ENCODE measurements at regions not wholly inside any gene's neighbourhood (a gene's known extent, or its start where the extent isn't known, plus 50 kb on each side); places are given as distances from the start of the nearest gene placed in this dataset.

DNA sequence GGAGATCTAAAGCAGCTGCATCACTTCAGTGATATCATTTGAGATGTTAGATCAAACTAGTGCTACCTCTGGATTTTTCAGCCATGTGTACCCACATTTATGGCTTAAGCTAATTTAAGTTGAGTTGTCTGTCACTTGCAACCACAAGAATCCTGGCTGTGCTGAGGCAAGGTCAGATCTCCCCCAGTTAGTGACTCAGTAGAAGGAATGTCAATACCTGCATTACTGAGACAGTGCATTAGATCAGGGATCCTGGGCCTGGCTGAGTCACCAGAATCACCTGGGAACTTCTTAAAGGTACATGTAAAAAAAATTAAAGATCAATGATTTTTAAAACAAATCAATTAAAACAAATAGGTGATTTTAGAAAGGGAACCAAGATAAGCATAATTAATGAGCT lies 84.6 kb upstream of the GRIN2B start:
- H3K4me3 ChIP-seq (replicated peaks; ENCODE audit: low read depth, low read length), result no peak overlapping the region
- TF ChIP-seq, protein P1, sequence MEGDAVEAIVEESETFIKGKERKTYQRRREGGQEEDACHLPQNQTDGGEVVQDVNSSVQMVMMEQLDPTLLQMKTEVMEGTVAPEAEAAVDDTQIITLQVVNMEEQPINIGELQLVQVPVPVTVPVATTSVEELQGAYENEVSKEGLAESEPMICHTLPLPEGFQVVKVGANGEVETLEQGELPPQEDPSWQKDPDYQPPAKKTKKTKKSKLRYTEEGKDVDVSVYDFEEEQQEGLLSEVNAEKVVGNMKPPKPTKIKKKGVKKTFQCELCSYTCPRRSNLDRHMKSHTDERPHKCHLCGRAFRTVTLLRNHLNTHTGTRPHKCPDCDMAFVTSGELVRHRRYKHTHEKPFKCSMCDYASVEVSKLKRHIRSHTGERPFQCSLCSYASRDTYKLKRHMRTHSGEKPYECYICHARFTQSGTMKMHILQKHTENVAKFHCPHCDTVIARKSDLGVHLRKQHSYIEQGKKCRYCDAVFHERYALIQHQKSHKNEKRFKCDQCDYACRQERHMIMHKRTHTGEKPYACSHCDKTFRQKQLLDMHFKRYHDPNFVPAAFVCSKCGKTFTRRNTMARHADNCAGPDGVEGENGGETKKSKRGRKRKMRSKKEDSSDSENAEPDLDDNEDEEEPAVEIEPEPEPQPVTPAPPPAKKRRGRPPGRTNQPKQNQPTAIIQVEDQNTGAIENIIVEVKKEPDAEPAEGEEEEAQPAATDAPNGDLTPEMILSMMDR (IDR thresholded peaks at IDR 0.05; ENCODE audit: low read depth, low read length, missing control alignments), result no peak
- no peak for DNase-seq (ENCODE audit: extremely low read depth, low read depth)

DNA sequence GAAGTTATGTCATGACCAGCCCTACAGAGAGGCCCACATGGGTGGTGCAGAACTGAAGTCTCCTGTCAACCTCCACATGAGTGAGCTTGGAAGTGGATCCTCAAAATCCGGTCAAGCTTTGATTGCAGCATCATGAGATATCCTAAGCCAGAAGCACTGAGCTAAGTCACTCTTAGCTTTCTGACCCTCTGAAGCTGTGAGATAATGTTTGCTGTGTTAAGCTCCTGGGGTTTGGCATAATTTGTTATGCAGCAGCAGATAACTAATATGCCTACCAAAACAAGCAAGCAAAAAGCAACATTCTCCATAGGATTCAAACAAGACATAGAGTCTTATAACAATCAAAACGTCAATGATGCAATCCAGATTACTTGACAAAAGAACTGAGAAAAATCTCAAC lies 87.6 kb upstream of the GRIN2B start:
- H3K4me3 ChIP-seq (replicated peaks; ENCODE audit: low read depth, low read length), result no peak overlapping the region
- DNase-seq (ENCODE audit: extremely low read depth, low read depth), result no peak
- TF ChIP-seq, protein P1 (IDR thresholded peaks at IDR 0.05; ENCODE audit: low read depth, low read length, missing control alignments), result no peak

DNA sequence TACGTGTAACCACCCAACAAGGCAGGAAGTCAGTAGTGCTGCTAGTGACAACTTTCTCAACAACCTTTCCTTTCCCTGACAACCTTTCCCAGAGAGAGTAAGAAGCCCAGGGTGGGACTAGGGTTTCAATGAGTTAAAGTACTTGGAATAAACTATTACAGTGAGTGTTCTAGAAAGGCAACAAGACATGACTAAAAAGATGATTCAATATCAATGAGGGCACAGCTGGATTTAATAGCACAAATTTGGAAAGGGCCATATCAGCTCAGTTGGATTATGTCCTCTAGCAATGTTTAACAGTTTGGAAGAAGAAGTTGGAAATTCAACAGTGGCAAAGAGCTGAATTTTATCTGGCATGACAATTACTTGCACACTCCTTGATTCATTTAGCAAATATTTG lies 90.4 kb upstream of the GRIN2B start:
- TF ChIP-seq, protein P1 (IDR thresholded peaks at IDR 0.05; ENCODE audit: low read depth, low read length, missing control alignments), result no peak
- no peak for DNase-seq (ENCODE audit: extremely low read depth, low read depth)
- H3K4me3 ChIP-seq (replicated peaks; ENCODE audit: low read depth, low read length), result no peak overlapping the region

DNA sequence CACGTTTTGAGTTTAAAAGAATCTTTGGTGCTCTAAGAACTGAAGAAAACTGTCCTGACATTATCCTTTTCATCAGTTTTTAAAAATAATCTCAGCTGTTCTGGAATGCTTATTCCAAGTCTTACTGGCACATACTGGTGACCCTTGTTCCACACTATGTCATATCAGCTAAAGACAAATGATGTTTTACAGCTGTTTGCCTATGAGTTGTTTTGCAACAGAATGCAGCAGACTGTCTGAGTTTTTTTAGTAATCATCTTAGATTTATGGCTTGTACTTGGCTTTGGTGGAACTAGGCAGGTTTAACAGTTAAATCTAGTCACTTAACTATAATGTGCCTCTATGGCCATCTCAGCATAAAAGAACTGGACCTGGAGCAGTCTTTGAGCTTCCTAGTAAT lies 91.6 kb upstream of the GRIN2B start:
- no peak overlapping the region for H3K4me3 ChIP-seq (replicated peaks; ENCODE audit: low read depth, low read length)
- TF ChIP-seq, protein P1 (IDR thresholded peaks at IDR 0.05; ENCODE audit: low read depth, low read length, missing control alignments), result no peak
- no peak for DNase-seq (ENCODE audit: extremely low read depth, low read depth)

DNA sequence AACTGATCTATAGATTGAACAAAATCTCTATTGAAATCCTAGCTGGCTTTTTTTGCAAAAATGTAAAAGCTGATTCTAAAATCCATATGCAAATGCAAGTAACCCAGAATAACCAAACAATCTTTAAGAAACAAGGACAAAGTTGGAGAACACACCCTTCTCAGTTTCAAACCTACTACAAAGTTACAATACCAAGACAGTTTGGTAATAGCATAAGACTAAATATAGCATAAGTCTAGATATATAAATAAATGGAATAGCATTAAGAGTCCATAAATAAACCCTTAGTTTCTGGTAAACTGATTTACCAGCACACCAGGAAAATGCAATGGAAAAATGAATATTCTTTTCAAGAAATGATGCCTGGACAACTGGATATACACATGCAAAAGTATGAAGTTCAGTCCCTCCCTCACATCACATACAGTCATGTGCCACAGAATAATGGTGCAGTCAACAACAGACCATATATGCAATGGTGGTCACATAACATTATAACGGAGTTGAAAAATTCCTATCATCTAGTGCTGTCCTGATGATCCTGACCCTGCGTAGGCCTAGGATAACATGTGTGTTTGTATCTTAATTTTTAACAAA lies 94.5 kb upstream of the GRIN2B start:
- no peak overlapping the region for H3K4me3 ChIP-seq (replicated peaks; ENCODE audit: low read depth, low read length)
- no peak for DNase-seq (ENCODE audit: extremely low read depth, low read depth)
- TF ChIP-seq, protein P1 (IDR thresholded peaks at IDR 0.05; ENCODE audit: low read depth, low read length, missing control alignments), result no peak

DNA sequence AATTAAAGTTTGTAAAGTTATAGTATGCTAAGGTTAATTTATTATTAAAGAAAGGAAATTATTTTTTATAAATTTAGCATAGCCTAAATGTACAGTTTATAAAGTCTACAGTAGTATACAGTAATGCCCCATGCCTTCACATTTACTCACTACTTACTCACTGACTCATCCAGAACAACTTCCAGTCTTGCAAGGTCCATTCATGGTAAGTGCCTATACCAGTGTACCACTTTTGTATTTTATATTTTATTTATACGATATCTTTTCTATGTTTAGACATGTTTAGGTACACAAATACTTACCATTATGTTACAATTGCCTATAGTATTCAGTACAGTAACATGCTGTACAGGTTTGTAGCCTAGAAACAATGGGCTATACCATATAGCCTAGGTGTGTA lies 95.1 kb upstream of the GRIN2B start:
- TF ChIP-seq, protein P1 (IDR thresholded peaks at IDR 0.05; ENCODE audit: low read depth, low read length, missing control alignments), result no peak
- no peak overlapping the region for H3K4me3 ChIP-seq (replicated peaks; ENCODE audit: low read depth, low read length)
- DNase-seq (ENCODE audit: extremely low read depth, low read depth), result no peak

DNA sequence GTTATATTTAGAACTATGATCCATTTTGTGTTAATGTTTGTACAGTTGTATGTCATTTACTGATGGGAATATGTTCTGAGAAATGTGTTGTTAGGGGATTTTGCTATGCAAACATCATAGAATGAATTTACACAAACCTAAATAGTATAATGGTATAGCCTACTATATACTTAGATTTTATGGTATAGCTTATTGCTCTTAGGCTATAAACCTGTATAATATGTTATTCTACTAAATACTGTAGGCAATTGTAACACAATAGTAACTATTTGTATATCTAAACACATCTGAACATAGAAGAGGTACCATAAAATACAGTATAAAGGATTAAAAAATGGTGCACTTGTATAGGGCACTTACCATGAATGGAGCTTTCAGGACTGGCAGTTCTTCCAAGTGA lies 105.4 kb upstream of the GRIN2B start:
- H3K4me3 ChIP-seq (replicated peaks; ENCODE audit: low read depth, low read length), result no peak overlapping the region
- no peak for DNase-seq (ENCODE audit: extremely low read depth, low read depth)
- TF ChIP-seq, protein P1 (IDR thresholded peaks at IDR 0.05; ENCODE audit: low read depth, low read length, missing control alignments), result no peak

Measured in HFF-Myc (cell line).